ENCODE measurements at regions not wholly inside any gene's neighbourhood (a gene's known extent, or its start where the extent isn't known, plus 50 kb on each side); places are given as distances from the start of the nearest gene placed in this dataset.
"Not testable (repeated sequence)": the region's sequence is repeated elsewhere in the genome, so short reads cannot be mapped to it uniquely, and the experiment has no call there.

DNA sequence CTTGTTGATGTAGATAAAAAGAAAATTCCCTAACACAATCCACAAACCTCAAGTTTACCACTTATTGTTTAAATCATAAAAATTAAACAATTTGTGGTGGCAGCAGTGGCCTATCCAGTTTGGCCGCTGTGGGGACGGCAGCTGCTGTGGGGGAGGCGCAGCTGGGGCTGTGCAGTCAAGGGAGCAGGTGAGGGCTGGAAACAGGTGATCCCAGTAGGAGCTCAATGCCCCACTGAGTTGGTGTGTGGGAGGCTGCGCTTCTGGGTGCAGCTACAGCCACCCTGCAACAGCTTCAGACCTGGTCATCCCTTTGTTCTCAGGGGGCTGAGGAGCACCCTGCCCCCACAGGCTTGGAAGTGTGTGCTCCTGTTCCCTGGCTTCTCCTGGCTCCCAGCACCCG, 266.0 kb upstream of the FSIP2 start:
- H3K4me1 ChIP-seq (ENCODE audit: control insufficient read depth, insufficient read depth, low read length) = no peaks in the 10 kb centered on the region
- DNase-seq (ENCODE audit: low read depth, low spot score) = no peak
- H3K27me3 ChIP-seq (ENCODE audit: control insufficient read depth, insufficient read depth, low read length) = no peaks in the 10 kb centered on the region
- WGBS (ENCODE audit: insufficient coverage, insufficient read length) = no CpG with 5 or more reads among the region's 5 CpGs
- no peaks in the 10 kb centered on the region for H3K9me3 ChIP-seq (ENCODE audit: control insufficient read depth, insufficient read depth, low read length)
- no peak overlapping the region for H3K27ac ChIP-seq (ENCODE audit: low read length)
- no peak overlapping the region; the same call in 1 of the 2 replicates for H3K4me3 ChIP-seq (ENCODE audit: low read length)
- no peaks in the 10 kb centered on the region for H3K36me3 ChIP-seq (ENCODE audit: control insufficient read depth, insufficient read depth, low read length)

DNA sequence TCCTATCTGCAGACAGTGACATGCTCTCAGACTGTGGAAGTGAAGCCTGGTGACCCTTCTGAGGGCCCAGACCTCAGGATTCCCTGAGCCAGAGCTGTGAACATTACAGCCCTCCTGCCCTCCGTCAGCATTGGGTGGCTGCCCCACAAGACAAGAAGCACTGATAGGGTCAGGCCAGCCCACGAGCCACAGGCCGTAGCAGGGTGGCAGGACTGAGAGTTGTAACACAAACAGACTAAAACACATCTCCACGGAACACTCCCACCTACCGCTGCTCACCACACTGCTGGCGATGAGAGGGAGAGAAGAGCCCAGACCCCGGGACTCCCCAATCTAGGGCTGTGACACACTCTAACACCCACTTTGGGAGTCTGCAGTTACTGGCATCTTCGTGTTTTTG, 264.8 kb upstream of the FSIP2 start:
- DNase-seq (ENCODE audit: low read depth, low spot score) = no peak
- H3K36me3 ChIP-seq (ENCODE audit: control insufficient read depth, insufficient read depth, low read length) = no peaks in the 10 kb centered on the region
- no peaks in the 10 kb centered on the region for H3K27me3 ChIP-seq (ENCODE audit: control insufficient read depth, insufficient read depth, low read length)
- no peaks in the 10 kb centered on the region for H3K9me3 ChIP-seq (ENCODE audit: control insufficient read depth, insufficient read depth, low read length)
- no CpG with 5 or more reads among the region's 8 CpGs for WGBS (ENCODE audit: insufficient coverage, insufficient read length)
- no peaks in the 10 kb centered on the region for H3K4me1 ChIP-seq (ENCODE audit: control insufficient read depth, insufficient read depth, low read length)
- H3K27ac ChIP-seq (ENCODE audit: low read length) = no peak overlapping the region
- H3K4me3 ChIP-seq (ENCODE audit: low read length) = no peak overlapping the region

DNA sequence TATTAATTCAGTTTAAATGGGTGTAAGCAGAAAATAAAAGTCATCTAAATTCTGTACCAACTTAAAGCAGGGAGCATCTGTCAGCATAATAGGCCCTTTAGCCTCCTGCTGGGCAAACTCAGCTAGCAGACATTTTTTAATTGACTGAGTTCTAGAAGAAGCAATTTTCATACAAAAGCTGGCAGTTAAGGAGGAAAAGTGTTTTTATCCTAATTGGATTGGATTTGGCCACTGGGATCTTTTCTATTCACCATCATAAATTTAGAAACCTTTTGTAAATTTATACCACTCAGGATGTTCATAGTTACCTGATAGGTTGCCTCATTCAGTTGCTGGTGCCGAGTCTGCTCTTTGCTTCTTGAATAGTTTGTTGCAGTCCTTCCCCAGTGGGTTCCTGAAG, 262.7 kb upstream of the FSIP2 start:
- no CpG with 5 or more reads among the region's 1 CpG for WGBS (ENCODE audit: insufficient coverage, insufficient read length)
- H3K4me1 ChIP-seq (ENCODE audit: control insufficient read depth, insufficient read depth, low read length) = no peaks in the 10 kb centered on the region
- H3K27me3 ChIP-seq (ENCODE audit: control insufficient read depth, insufficient read depth, low read length) = no peaks in the 10 kb centered on the region
- H3K4me3 ChIP-seq (ENCODE audit: low read length) = no peak overlapping the region
- DNase-seq (ENCODE audit: low read depth, low spot score) = no peak
- no peak overlapping the region for H3K27ac ChIP-seq (ENCODE audit: low read length)
- H3K9me3 ChIP-seq (ENCODE audit: control insufficient read depth, insufficient read depth, low read length) = no peaks in the 10 kb centered on the region
- no peaks in the 10 kb centered on the region for H3K36me3 ChIP-seq (ENCODE audit: control insufficient read depth, insufficient read depth, low read length)

DNA sequence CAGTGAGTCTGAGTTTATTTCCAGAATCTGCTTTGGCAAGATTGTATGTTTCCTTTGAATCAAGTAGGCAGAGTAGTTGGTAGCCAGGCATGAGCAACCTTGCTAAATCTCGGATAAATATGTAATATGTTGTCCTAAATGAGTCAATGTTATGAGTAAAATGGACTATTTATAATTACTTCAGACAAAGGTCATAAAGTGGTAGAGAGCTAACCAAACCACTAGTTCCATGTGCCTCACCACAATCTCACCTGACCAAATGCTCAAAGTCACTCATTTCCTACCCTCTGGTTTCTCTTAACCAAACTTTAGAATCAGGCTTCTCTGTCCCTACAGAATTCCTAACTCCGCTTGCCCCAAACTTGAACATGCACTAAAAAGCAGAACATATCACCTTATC, 261.2 kb upstream of the FSIP2 start:
- no CpG with 5 or more reads among the region's 2 CpGs for WGBS (ENCODE audit: insufficient coverage, insufficient read length)
- H3K4me1 ChIP-seq (ENCODE audit: control insufficient read depth, insufficient read depth, low read length) = no peaks in the 10 kb centered on the region
- no peak for DNase-seq (ENCODE audit: low read depth, low spot score)
- no peaks in the 10 kb centered on the region for H3K9me3 ChIP-seq (ENCODE audit: control insufficient read depth, insufficient read depth, low read length)
- H3K27me3 ChIP-seq (ENCODE audit: control insufficient read depth, insufficient read depth, low read length) = no peaks in the 10 kb centered on the region
- H3K36me3 ChIP-seq (ENCODE audit: control insufficient read depth, insufficient read depth, low read length) = no peaks in the 10 kb centered on the region
- H3K27ac ChIP-seq (ENCODE audit: low read length) = no peak overlapping the region
- H3K4me3 ChIP-seq (ENCODE audit: low read length) = no peak overlapping the region

DNA sequence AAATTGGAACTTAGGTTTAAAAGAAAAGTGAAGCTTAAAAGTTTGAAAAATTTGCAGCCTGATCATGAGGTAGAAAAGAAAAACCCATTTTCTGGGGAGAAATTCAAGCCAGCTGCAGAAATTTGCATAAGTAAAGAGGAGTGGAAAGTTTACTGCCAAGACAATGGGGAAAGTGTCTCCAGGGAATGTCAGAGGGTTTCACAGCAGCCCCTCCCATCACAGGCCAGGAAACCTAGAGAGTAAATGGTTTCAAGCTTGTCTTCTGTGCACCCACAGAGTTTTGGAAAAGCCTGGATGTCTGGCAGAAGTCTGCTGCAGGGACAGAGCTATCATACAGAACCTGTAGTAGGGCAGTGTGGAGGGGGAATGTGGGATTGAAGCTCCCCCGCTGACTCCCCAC, 254.0 kb upstream of the FSIP2 start:
- Histone ChIP-seq H3K9me3 (ENCODE audit: control insufficient read depth, insufficient read depth, low read length) (no peaks in the 10 kb centered on the region), H3K4me1 (ENCODE audit: control insufficient read depth, insufficient read depth, low read length) (no peaks in the 10 kb centered on the region), H3K27ac (ENCODE audit: low read length) (no peak overlapping the region), H3K36me3 (ENCODE audit: control insufficient read depth, insufficient read depth, low read length) (no peaks in the 10 kb centered on the region), H3K4me3 (ENCODE audit: low read length) (no peak overlapping the region), H3K27me3 (ENCODE audit: control insufficient read depth, insufficient read depth, low read length) (no peaks in the 10 kb centered on the region)
- peak; percentile 45 for DNase-seq (ENCODE audit: low read depth, low spot score)
- no CpG with 5 or more reads among the region's 1 CpG for WGBS (ENCODE audit: insufficient coverage, insufficient read length)

DNA sequence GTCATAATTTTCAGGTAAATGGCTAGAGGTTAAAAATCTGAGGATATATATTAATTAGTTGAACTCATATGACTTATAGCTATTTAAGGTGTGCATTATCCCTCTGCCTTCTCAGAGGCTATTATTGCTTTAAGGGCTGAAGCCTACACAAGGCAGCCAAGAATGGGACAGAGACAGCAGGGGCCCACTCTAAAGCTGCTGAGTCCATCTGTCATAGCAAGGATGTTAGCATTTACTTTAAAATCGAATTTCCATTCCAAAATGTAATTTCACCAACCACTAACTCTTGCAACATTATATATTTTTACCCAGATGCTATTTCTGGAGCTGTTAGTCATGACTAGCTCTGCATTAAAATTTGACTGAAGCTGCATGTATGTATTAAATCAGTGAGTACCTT, 236.3 kb upstream of the FSIP2 start:
- Histone ChIP-seq H3K27ac (ENCODE audit: low read length) (no peak overlapping the region), H3K4me1 (ENCODE audit: control insufficient read depth, insufficient read depth, low read length) (no peaks in the 10 kb centered on the region), H3K36me3 (ENCODE audit: control insufficient read depth, insufficient read depth, low read length) (no peaks in the 10 kb centered on the region), H3K4me3 (ENCODE audit: low read length) (no peak overlapping the region), H3K9me3 (ENCODE audit: control insufficient read depth, insufficient read depth, low read length) (no peaks in the 10 kb centered on the region), H3K27me3 (ENCODE audit: control insufficient read depth, insufficient read depth, low read length) (no peaks in the 10 kb centered on the region)
- no peak for DNase-seq (ENCODE audit: low read depth, low spot score)
- WGBS (ENCODE audit: insufficient coverage, insufficient read length) = 100% methylated on average over 1 of the region's 1 CpG

DNA sequence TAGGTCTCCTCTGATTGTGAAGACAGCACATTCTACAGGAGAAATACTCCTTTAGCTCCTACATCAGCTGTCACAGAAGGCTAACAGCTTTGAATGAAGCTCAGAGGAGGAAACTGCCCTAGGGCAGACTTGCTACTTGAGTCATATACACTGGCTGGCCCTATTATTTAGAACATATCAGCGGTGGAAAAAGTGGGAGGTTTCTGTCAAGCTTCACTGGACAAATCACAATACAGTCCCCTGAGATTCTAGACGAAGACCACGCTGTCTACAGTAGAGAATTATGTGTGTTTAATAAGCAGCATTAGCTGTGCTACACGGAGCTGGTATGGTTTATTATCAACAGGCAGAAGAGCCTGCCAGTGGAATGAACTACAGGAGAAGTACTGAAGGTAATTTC, 230.9 kb upstream of the FSIP2 start:
- no peak for DNase-seq (ENCODE audit: low read depth, low spot score)
- no CpG with 5 or more reads among the region's 4 CpGs for WGBS (ENCODE audit: insufficient coverage, insufficient read length)
- no peaks in the 10 kb centered on the region for H3K9me3 ChIP-seq (ENCODE audit: control insufficient read depth, insufficient read depth, low read length)

DNA sequence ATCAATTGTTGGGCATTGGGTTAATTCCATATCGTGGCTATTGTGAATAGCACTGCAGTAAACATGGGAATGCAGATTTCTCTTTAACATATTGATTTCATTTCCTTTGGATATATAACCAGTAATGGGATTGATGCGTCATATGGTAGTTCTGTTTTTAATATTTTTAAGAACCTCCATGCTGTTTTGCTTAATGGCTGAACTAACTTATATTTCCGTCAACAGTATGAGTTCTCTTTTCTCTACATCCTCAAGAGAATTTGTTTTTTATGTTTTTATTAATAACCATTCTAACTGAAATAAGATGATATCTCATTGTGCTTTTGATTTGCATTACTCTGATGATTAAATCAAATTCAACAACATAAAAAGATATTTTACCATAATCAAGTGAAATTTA, 228.5 kb upstream of the FSIP2 start:
- no peak overlapping the region for H3K27ac ChIP-seq (ENCODE audit: low read length)
- no peak for DNase-seq (ENCODE audit: low read depth, low spot score)
- no peak overlapping the region for H3K4me3 ChIP-seq (ENCODE audit: low read length)
- no peaks in the 10 kb centered on the region for H3K36me3 ChIP-seq (ENCODE audit: control insufficient read depth, insufficient read depth, low read length)
- no CpG with 5 or more reads among the region's 3 CpGs for WGBS (ENCODE audit: insufficient coverage, insufficient read length)
- no peaks in the 10 kb centered on the region for H3K4me1 ChIP-seq (ENCODE audit: control insufficient read depth, insufficient read depth, low read length)
- no peaks in the 10 kb centered on the region for H3K27me3 ChIP-seq (ENCODE audit: control insufficient read depth, insufficient read depth, low read length)
- no peaks in the 10 kb centered on the region for H3K9me3 ChIP-seq (ENCODE audit: control insufficient read depth, insufficient read depth, low read length)

More for the DNA sequence above, 230.9 kb upstream of the FSIP2 start:
- Histone ChIP-seq H3K36me3 (ENCODE audit: control insufficient read depth, insufficient read depth, low read length) (no peaks in the 10 kb centered on the region), H3K4me3 (ENCODE audit: low read length) (no peak overlapping the region), H3K27ac (ENCODE audit: low read length) (no peak overlapping the region), H3K4me1 (ENCODE audit: control insufficient read depth, insufficient read depth, low read length) (no peaks in the 10 kb centered on the region), H3K27me3 (ENCODE audit: control insufficient read depth, insufficient read depth, low read length) (no peaks in the 10 kb centered on the region)

DNA sequence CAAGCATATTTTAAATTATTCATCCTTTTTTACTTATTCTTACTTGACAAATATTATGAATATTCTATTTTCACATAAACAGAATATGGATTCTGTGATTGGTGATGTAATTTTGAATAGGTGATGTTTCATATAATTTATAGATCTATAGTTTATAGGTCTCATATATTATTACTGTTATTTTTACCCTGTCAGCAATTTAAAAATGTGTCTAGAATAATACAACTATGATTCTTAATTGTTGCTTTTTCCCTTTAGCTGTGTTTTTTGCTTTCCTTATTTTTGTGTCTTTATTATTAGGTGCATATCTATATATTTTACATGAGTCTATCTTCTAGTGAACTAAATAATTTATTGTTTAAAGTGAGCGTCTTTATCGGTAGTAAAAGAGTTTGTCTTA, 226.7 kb upstream of the FSIP2 start:
- no peaks in the 10 kb centered on the region for H3K4me1 ChIP-seq (ENCODE audit: control insufficient read depth, insufficient read depth, low read length)
- no peak overlapping the region for H3K27ac ChIP-seq (ENCODE audit: low read length)
- H3K36me3 ChIP-seq (ENCODE audit: control insufficient read depth, insufficient read depth, low read length) = no peaks in the 10 kb centered on the region
- no peak for DNase-seq (ENCODE audit: low read depth, low spot score)
- WGBS (ENCODE audit: insufficient coverage, insufficient read length) = no CpG with 5 or more reads among the region's 2 CpGs
- H3K4me3 ChIP-seq (ENCODE audit: low read length) = no peak overlapping the region
- no peaks in the 10 kb centered on the region for H3K9me3 ChIP-seq (ENCODE audit: control insufficient read depth, insufficient read depth, low read length)
- no peaks in the 10 kb centered on the region for H3K27me3 ChIP-seq (ENCODE audit: control insufficient read depth, insufficient read depth, low read length)

DNA sequence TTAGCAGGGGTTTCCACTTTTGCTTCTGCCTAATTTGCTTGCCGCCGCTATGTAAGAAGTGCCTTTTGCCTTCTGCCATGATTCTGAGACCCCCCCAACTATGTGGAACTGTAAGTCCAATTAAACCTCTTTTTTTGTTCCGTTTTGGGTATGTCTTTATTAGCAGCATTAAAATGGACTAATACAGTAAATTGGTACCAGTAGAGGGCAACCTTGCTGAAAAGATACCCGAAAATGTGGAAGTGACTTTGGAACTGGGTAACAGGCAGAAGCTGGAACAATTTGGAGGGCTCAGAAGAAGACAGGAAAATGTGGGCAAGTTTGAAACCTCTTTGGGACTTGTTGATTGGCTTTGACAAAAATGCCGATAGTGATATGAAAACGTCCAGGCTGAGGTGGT, 216.1 kb upstream of the FSIP2 start:
- Histone ChIP-seq H3K27me3 (ENCODE audit: control insufficient read depth, insufficient read depth, low read length) (no peaks in the 10 kb centered on the region), H3K9me3 (ENCODE audit: control insufficient read depth, insufficient read depth, low read length) (no peaks in the 10 kb centered on the region), H3K36me3 (ENCODE audit: control insufficient read depth, insufficient read depth, low read length) (no peaks in the 10 kb centered on the region), H3K27ac (ENCODE audit: low read length) (no peak overlapping the region), H3K4me3 (ENCODE audit: low read length) (no peak overlapping the region), H3K4me1 (ENCODE audit: control insufficient read depth, insufficient read depth, low read length) (no peaks in the 10 kb centered on the region)
- DNase-seq (ENCODE audit: low read depth, low spot score) = no peak
- WGBS (ENCODE audit: insufficient coverage, insufficient read length) = no CpG with 5 or more reads among the region's 6 CpGs

DNA sequence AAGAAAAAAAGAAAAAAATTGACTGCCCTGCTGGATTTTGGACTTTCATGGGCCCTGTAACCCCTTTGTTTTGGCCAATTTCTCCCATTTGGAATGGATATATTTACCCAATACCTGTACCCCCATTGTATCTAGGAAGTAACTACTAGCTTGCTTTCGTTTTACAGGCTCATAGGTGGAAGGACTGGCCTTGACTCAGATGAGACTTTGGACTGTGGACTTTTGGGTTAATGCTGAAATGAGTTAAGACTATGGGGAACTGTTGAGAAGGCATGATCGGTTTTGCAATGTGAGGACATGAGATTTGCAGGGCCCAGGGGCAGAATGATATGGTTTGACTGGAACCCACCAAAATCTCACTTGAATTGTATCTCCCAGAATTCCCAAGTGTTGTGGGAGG, 214.4 kb upstream of the FSIP2 start:
- H3K4me1 ChIP-seq (ENCODE audit: control insufficient read depth, insufficient read depth, low read length); DNase-seq (ENCODE audit: low read depth, low spot score); H3K36me3 ChIP-seq (ENCODE audit: control insufficient read depth, insufficient read depth, low read length); H3K4me3 ChIP-seq (ENCODE audit: low read length); H3K27me3 ChIP-seq (ENCODE audit: control insufficient read depth, insufficient read depth, low read length); H3K27ac ChIP-seq (ENCODE audit: low read length); H3K9me3 ChIP-seq (ENCODE audit: control insufficient read depth, insufficient read depth, low read length): not testable (repeated sequence)
- WGBS (ENCODE audit: insufficient coverage, insufficient read length) = no CpG with 5 or more reads among the region's 2 CpGs

Data from iPS DF 6.9 (cell line).